ENCODE measurements at regions not wholly inside any gene's neighbourhood (a gene's known extent, or its start where the extent isn't known, plus 50 kb on each side); places are given as distances from the start of the nearest gene placed in this dataset.

GRCh38 chr17:51548125-51548524, 287.8 kb downstream of the UTP18 start:
- DNase-seq (ENCODE audit: low read depth in 2 of 2): no peak

DNA sequence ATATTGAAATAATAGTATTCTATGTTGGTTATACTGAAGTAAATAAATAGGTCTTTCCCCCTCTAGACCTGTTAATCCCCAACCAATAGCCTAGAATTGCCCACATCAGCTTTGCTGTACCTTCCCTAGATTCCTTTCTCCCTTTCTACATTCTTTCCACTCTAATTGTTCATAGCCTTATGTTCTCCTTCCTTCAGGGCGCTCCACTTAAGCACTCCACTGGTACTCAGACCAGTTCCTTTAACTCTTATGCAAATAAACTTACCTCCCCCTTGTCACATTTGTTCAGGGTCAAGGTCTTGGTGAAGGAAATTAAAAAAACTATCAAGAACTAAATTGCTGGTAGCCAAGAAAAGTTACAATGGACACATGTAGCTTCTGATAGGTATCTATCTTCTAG, 294.8 kb downstream of the UTP18 start:
- DNase-seq (ENCODE audit: low read depth in 2 of 2): no peak

DNA sequence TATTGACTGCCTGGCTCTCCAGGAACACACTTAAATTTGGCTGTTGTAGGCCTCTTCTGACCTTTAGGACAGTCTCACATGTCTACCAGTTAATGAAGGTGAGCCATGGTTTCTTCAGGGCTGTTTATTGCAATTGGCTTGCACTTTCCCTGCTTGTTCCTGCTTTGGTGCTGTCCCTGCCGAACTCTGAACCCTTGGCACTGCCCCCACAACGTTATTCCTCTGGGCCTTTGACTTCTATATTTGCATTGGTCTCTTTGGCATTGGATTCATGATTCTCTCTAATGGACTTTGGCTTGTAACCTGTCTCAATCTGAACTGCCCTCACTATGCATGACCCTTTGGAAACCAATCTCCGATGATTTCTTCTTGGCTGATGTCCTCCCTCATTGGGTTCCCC, 299.4 kb downstream of the UTP18 start:
- no peak for DNase-seq (ENCODE audit: low read depth in 2 of 2)

GRCh38 chr17:51560398-51560797, 300.1 kb downstream of the UTP18 start:
- DNase-seq (ENCODE audit: low read depth in 2 of 2): no peak

DNA sequence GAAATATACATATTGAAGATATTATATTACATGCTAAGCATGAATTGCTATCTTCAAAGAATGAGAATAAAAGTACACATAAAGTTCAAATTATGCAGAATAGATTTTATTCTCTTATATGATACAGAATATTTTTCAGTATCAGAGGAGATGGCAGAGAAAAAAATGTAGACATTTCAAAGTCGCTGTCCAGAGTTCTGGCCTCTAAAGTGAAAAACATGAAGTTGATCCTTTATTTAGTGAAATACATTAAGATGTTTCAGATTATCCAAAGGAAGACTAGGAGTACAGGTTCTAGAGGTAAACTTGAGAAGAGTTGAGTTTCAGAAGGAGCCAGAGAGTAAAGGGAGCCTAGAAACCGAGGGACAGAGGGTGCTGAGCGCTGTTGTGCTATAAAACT, 303.6 kb downstream of the UTP18 start:
- no peak for DNase-seq (ENCODE audit: low read depth in 2 of 2)

DNA sequence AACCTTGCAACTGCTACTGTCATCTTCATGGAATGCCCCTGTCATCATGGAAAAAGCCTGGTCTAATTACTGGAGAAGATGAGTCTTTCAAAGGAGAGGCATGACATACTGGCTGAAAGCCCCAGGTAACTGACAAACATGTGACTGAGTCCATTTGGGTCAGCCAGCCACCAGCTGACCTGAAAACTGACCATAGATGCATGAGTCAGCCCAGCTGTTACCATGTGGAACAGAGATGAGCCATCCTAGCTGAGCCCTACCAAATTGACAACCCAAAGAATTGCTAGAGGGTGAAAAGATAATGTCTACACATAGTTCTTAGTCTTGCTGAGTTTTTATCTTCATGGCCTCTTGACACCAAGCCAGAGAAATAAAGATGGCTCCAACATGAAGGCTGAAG, 311.8 kb downstream of the UTP18 start:
- no peak for DNase-seq (ENCODE audit: low read depth in 2 of 2)

All from lung microvascular endothelial cell (primary cell).